ENCODE measurements at regions not wholly inside any gene's neighbourhood (a gene's known extent, or its start where the extent isn't known, plus 50 kb on each side); places are given as distances from the start of the nearest gene placed in this dataset.

GRCh38 chr5:2193542-2194235, 311.0 kb upstream of the IRX4 start:
- Mint-ChIP-seq H3K4me3 (no peak overlapping the region), H3K4me1 (no peaks in the 10 kb centered on the region; the same call in 2 of the 3 replicates), H3K9me3 (peaks cover 21% of the 10 kb centered on the region), H3K36me3 (ENCODE audit: low read depth) (peaks cover 6% of the 10 kb centered on the region; the same call in 2 of the 3 replicates), H3K27me3 (ENCODE audit: insufficient read depth, low read depth, poor library complexity) (peaks cover 3% of the 10 kb centered on the region), H3K27ac (no peak overlapping the region)
- TF ChIP-seq EZH2phosphoT487 (IDR thresholded peaks at IDR 0.05; ENCODE audit: unreplicated experiment) (no peak), JUNB (IDR thresholded peaks at IDR 0.05; ENCODE audit: unreplicated experiment) (no peak), NANOG (IDR thresholded peaks at IDR 0.05; ENCODE audit: borderline replicate concordance) (no peak), CREB1 (CRISPR knock-in tag; IDR thresholded peaks at IDR 0.05; ENCODE audit: low read depth) (no peak), ZNF462 (CRISPR knock-in tag; IDR thresholded peaks at IDR 0.05) (no peak), CTCF (conservative IDR thresholded peaks at IDR 0.05; ENCODE audit: low read depth in 2 of 2) (no peak), ZNF114 (CRISPR knock-in tag; IDR thresholded peaks at IDR 0.05) (no peak), REST (IDR thresholded peaks at IDR 0.05; ENCODE audit: unreplicated experiment) (no peak), ETS1 (IDR thresholded peaks at IDR 0.05) (no peak), EZH2 (IDR thresholded peaks at IDR 0.05; ENCODE audit: low read depth, unreplicated experiment) (no peak), STAT1 (IDR thresholded peaks at IDR 0.05; ENCODE audit: unreplicated experiment) (no peak), ZNF331 (CRISPR knock-in tag; IDR thresholded peaks at IDR 0.05; ENCODE audit: low read depth) (no peak), POLR2AphosphoS5 (IDR thresholded peaks at IDR 0.05; ENCODE audit: low read depth) (no peak)
- H3K27ac ChIP-seq (ENCODE audit: low read depth): no peak overlapping the region
- no peak overlapping the region for H3K4me3 ChIP-seq
- no peak overlapping the region for H2AFZ ChIP-seq
- H3K4me2 ChIP-seq: no peak overlapping the region
- H3K36me3 ChIP-seq (ENCODE audit: insufficient read depth): no peaks in the 10 kb centered on the region; the same call in 1 of the 2 replicates
- H3K4me1 ChIP-seq (ENCODE audit: insufficient read depth): no peaks in the 10 kb centered on the region
- no peaks in the 10 kb centered on the region for H3K27me3 ChIP-seq (ENCODE audit: insufficient read depth)
- H3K9me2 ChIP-seq (ENCODE audit: insufficient read depth): no peaks in the 10 kb centered on the region
- no peak for ATAC-seq
- H4K20me1 ChIP-seq (replicated peaks; ENCODE audit: insufficient read depth): no peaks in the 10 kb centered on the region
- no peaks in the 10 kb centered on the region for H3K79me2 ChIP-seq (replicated peaks; ENCODE audit: insufficient read depth)
- DNase-seq (ENCODE audit: low spot score): no peak
- no peaks in the 10 kb centered on the region for H3F3A ChIP-seq (replicated peaks; ENCODE audit: low read depth)

Data from GM23338 (cell line).